GM03348 (cell line): ENCODE measurements at regions not wholly inside any gene's neighbourhood (a gene's known extent, or its start where the extent isn't known, plus 50 kb on each side); places are given as distances from the start of the nearest gene placed in this dataset.

ENCODE experiments used
- DNase-seq: peaks from one replicate; pipeline ENCODE4 v3.0.0; 2012; ENCODE audit warnings: low spot score

DNA sequence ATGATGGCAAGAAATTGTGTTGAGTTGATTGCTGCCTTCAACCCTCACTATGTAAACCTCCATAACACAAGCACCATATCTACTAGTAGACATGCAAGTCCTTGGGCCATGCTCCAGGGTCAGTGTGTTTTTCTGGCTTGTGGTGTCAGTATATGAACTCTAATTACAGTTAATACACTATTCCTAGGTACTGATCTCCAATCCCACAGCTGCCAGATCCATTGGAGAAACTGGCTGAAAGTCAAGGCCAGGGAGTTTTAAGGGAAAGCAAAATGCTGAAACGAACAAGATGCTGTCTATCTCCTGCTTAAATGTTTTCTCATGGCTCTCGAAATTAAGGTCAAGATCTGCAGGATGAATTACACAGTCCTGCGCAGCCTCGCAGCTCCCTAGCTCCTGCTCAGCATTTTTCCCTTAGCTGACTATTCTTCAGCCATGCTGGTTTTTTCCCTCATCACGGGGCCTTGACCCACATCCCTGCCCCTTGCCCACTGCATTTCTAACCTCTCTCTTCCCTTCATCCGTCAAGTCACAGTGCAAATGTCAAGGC, 425.0 kb upstream of the ADAMTS9 start:
- DNase-seq = no peak

DNA sequence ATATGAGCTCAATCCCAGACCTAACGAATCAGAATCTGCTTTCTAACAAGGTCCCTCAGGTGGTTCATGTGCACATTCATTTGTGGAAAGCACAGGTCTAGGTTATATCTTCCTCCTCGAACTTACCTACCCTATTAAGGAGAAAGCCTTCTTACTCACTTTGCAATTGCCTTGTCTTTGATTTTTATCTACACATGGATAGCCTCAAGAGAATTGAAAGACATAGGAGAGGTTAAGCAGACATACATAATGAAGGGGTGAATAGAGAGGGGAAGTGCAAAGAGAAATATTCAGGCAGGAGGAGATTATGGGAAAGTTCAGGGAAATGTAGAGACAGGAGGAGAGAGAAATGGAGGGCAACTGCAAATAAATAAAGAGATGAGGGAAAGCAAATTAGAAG, 422.9 kb upstream of the ADAMTS9 start:
- no peak for DNase-seq

- DNase-seq = no peak
Observed at GRCh38 chr3:65109966-65110500, 422.2 kb upstream of the ADAMTS9 start.

DNA sequence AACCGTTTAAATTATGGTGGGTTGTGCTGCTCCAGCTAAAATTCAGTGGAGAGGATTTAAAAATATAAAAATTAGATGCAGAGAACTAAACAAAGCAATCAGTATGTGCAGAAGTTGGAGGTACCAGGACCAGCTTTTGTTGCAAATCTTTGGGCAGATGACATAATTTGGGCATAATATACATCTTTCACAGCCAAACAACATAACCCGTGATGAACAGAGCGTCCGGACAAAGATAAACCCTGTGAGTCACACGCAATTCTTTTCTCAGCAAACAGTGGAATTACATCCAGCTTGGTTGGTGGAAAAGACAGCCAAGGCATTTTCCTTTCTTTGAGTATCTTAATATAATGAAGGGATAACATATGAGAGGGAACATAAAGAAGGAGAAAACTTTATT, 419.4 kb upstream of the ADAMTS9 start:
- peak; percentile 8 for DNase-seq

GRCh38 chr3:65101450-65101849, 413.6 kb upstream of the ADAMTS9 start:
- no peak for DNase-seq

- DNase-seq = no peak
Observed at GRCh38 chr3:65098400-65098799, 410.6 kb upstream of the ADAMTS9 start.

DNA sequence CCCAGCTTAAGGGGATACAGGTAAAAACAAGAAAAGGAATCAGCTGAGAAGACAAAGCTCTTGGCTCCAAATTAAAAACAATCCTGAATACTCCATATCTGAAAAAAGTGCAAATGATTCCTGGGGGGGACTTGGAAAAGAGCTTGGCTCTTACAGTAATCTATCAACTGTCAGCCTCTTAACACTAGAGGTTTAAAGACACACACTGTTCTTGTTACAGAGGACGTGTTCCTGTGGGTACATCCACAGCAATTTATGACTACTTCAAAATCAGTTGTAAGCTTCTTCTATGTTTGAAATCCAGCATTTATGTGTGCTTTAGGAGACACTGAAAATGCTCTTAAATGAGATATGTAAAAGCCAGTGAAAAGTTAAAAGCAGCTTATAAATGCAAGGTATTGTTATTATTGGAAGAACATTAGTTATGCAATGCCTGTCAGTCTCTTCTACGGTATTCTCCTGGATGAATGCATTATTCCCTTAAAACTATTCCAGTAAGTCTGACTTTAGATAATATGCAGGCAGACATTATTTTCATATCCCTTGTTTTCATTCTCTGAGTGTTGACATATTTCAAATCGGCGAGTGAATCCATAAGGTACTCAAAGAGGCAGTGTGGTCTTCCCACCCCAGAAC, 408.4 kb upstream of the ADAMTS9 start:
- DNase-seq = no peak

- DNase-seq = no peak
Observed at GRCh38 chr3:65094723-65095122, 406.9 kb upstream of the ADAMTS9 start.

DNA sequence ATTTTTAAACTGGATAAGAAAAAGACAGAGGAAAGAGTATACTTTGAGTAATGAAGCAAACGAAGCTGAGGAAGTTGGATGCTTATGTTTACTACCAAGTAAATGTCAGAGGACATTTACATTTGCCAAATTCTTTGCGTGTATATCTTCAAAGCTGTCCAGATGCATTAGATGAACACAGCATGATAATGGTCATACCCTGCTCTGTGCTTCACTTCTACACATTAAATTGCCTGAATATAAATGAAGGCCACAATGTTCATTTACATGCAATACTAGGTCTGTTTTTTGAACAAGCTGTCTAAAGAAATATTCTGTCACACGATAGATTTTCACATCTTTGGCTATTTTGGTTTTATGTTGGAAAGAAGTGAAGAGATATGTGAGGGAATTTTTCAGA, 405.8 kb upstream of the ADAMTS9 start:
- DNase-seq = no peak

GRCh38 chr3:65091565-65091964, 403.8 kb upstream of the ADAMTS9 start:
- DNase-seq = no peak

- DNase-seq = no peak
Observed at GRCh38 chr3:65083240-65083639, 395.4 kb upstream of the ADAMTS9 start.

DNA sequence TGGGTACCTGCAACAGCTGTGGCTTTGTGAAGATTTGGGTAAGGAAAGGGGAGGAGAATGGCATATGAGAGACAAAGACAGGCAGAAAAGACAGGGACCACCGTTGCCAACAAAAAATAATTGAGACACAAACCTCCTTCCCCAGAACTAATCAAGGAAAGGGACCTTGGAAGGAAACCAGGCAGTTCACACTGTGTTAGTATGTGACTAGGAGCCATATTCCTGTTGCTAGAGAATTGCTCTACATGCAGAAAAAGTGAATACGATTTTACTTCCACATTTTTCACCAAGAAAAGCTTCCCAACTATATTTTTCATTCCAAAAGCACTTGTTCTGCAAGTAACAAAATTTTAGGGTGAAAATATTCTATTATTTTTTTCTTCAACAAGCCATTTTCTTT, 393.7 kb upstream of the ADAMTS9 start:
- no peak for DNase-seq

GRCh38 chr3:65080432-65080831, 392.6 kb upstream of the ADAMTS9 start:
- DNase-seq = no peak

DNA sequence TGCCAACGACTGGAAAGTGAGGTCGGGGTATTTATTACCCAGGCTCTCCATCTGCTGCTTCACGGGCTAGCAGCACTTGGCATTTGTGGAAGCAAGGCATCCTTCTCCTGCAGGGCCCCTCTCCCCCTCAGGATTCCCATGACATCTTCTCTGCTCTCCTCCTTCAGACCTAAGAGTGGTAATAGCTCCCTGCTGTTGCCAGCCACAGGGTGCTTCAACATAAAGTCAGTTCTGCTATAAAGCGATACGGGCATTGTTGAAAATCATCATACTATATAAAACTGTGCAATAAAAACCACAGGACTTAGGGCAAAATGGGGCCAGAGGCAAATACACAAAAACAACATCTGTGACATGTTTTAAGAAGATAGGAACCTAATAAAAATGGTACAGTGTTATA, 391.8 kb upstream of the ADAMTS9 start:
- no peak for DNase-seq

GRCh38 chr3:65078748-65079147, 390.9 kb upstream of the ADAMTS9 start:
- DNase-seq = no peak

- no peak for DNase-seq
Observed at GRCh38 chr3:65077124-65077523, 389.3 kb upstream of the ADAMTS9 start.

- DNase-seq = no peak
Observed at GRCh38 chr3:65070968-65071367, 383.2 kb upstream of the ADAMTS9 start.

GRCh38 chr3:65060904-65061303, 373.1 kb upstream of the ADAMTS9 start:
- no peak for DNase-seq

GRCh38 chr3:65052101-65052500, 364.3 kb upstream of the ADAMTS9 start:
- DNase-seq = no peak

DNA sequence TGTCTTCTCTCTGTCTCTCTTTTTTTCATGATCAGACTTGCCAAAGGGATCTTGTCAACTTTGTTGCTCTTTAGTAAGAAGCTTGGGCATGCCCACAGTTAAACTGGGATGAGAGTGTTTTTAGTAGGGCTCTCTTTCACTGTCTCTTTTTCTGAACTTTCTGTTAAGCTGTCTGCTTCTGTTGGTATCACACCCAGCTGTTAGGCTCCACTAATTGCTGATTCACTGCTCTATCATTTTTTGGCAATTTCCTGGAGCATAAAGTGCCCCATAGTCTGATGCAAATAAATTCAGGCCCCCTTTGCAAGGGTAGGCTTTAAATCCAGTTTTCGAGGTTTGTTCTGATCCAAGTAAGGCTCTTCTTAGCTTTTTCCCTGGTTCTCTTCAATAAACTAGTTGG, 360.4 kb upstream of the ADAMTS9 start:
- DNase-seq = no peak

DNA sequence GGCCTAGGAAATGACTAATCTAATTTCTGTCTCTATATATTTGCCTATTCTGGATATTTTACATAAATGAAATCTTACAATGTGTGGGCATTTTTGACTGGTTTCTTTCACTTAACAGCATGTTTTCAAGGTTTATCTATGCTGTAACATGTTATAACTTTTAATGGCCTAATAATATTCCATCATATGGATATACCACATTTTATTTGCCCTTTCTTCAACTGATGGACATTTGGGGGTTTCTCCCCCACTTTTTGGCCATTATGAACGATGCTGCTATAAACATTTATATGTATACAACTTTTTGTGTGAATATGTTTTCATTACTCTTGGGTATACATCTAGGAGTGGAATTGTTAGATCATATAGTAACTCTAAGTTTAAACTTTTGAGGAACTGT, 357.3 kb upstream of the ADAMTS9 start:
- no peak for DNase-seq

- no peak for DNase-seq
Observed at GRCh38 chr3:65044401-65044800, 356.6 kb upstream of the ADAMTS9 start.

- DNase-seq = no peak
Observed at GRCh38 chr3:65042675-65043074, 354.9 kb upstream of the ADAMTS9 start.

GRCh38 chr3:65039754-65040210, 352.0 kb upstream of the ADAMTS9 start:
- no peak for DNase-seq
